Epithelial cell of proximal tubule (primary cell): ENCODE measurements at regions not wholly inside any gene's neighbourhood (a gene's known extent, or its start where the extent isn't known, plus 50 kb on each side); places are given as distances from the start of the nearest gene placed in this dataset.

Experiments
- DNase-seq: peaks from one replicate; pipeline ENCODE4 v3.0.0-alpha.2; 2011; ENCODE audit warnings: low read depth
- H3K4me3 ChIP-seq: 2 replicates; pipeline ENCODE4 v1.5.1; 2011; ENCODE audit warnings: low read depth, mild to moderate bottlenecking, low read length
- TF ChIP-seq, protein P1 (sequence below): conservative IDR thresholded peaks from 2 replicates; pipeline ENCODE4 v1.5.1; 2012; ENCODE audit warnings: low read depth, mild to moderate bottlenecking, low read length

DNA sequence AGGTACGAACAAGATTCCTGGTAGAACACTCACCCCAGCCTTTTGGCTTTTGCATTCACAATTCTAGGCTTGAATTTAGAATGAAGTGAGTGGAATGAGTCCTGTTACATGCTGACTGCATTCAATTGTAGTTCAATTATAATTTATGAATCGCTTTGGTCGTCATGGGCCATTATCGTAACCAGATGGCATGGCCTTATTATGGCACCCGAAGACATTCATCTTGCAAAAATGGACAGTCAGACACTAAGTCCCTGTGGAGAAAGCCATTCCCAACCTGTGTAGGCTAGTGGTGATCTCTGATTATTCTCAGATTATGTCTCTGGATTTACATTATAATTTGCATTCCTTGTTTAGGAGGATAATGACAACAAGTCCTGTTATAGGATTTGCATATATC, 292.4 kb upstream of the NPSR1 start:
- DNase-seq: no peak
- TF ChIP-seq, protein P1, sequence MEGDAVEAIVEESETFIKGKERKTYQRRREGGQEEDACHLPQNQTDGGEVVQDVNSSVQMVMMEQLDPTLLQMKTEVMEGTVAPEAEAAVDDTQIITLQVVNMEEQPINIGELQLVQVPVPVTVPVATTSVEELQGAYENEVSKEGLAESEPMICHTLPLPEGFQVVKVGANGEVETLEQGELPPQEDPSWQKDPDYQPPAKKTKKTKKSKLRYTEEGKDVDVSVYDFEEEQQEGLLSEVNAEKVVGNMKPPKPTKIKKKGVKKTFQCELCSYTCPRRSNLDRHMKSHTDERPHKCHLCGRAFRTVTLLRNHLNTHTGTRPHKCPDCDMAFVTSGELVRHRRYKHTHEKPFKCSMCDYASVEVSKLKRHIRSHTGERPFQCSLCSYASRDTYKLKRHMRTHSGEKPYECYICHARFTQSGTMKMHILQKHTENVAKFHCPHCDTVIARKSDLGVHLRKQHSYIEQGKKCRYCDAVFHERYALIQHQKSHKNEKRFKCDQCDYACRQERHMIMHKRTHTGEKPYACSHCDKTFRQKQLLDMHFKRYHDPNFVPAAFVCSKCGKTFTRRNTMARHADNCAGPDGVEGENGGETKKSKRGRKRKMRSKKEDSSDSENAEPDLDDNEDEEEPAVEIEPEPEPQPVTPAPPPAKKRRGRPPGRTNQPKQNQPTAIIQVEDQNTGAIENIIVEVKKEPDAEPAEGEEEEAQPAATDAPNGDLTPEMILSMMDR: no peak
- H3K4me3 ChIP-seq: no peak overlapping the region

DNA sequence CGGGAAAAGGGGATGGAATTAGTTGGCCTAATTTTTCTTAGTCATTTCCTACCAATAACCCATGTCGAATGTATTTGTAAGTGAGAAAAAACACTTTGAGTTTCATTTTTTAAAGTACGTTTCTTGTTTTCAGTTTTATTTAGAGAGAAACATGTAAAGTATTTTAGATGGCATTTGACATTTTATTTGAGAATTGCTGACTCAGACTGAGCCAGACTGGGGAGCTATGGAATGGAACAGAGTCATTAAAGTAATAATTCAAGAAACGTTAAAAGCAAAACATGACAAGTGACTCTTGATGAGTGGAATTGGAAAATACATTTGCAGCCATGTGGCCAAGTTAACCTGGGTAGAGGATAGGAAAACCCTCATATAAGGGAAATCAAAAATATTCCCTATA, 286.1 kb upstream of the NPSR1 start:
- H3K4me3 ChIP-seq: no peak overlapping the region
- TF ChIP-seq, protein P1: no peak
- no peak for DNase-seq

DNA sequence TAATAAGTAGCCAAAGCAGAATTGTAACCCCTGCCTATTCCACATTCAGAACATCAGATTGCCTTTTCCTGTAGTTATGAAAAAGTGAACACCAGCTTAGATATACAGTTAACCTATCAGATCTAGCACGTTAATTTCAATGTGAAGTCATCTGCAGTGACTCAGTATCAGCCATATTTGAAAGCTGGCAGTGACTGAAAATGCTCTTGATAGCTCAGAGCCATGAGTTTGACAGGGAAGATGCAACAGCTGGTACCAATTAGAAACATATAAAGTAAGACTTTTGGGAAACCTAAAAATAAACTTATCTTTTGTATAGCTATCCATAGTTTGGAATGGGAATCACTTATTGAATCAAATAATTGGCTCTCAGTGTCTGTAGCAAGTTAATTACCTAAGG, 284.1 kb upstream of the NPSR1 start:
- DNase-seq: no peak
- H3K4me3 ChIP-seq: no peak overlapping the region
- TF ChIP-seq, protein P1: no peak

DNA sequence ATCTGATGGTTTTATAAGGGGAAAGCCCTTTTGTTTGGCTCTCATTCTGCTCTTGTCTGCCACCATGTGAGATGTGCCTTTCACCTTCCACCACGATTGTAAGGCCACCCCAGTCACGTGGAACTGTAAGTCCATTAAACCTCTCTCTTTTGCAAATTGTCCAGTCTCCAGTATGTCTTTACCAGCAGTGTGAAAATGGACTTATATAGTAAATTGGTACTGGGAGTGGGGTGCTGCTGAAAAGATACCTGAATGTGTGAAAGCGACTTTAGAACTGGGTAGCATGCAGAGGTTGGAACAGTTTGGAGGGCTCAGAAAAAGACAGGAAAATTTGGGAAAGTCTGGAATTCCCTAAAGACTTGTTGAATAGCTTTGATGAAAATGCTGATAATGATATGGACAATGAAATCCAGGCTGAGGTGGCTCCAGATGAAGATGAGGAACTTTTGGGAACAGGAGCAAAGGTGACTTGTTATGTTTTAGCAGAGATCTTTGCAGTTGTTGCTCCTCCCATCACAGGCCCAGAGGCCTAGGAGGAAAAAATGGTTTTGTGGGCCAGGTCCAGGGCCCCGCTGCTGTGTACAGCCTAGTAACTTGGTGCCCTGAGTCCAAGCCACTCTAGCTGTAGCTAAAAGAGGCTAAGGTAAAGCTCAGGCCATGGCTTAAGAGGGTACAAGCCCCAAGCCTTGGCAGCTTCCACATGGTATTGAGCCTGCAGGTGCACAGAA, 275.7 kb upstream of the NPSR1 start:
- DNase-seq: no peak
- no peak overlapping the region for H3K4me3 ChIP-seq
- TF ChIP-seq, protein P1: no peak

DNA sequence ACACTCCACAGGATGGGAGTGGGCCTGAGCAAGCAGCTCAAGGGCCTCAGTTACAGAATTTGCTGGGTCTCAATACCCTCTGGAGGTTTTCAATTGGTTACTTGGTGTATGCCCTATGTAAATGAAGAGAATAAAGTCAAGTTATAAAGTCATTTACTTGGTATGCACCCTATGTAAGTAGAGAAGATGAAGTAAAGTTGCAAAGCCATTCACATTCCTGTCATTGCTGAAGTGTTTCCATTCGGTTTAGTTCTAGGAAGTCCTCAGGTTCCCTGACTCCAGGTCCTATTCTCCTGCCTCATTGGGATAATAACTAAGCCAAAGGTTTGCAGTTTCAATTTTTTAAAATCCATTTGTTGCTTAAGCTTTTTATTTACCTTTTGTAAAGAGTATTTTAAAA, 272.6 kb upstream of the NPSR1 start:
- H3K4me3 ChIP-seq: no peak overlapping the region
- TF ChIP-seq, protein P1: no peak
- DNase-seq: peak; percentile 22

DNA sequence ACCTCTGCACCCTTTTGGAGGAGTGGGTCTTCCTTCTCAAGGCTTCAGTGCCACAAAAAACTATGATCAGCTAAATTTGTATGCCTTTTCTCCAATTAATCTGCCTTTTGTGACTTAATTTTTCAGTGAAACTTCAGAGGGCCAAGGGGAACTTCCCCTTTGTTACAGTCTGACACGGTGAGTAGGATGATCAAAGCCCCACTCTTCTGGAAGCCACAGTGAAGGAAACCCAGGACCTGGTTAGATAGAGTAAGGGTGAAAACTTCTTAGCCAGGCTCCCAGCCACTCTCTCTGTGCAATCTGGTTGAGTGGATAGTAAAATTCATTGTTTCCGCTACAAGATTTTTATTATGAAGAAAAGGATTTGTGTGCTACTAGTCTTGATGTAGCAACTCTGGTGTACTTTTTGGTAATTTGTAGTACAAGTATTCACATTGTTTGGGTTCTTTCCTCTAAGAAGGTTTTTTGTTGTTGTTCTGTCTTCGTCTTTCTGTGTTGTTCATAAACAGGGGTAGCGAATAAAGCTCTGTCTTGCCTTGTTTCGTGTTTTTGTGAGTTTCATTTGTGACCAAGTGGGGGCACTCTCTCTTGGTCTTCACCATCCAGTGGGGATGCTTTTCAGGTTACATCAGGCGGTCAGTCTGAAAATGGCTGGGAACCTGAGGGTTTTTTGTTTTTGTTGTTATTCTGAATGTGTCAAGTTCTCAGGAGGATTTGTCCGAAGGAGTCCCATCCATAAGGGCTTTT, 268.5 kb upstream of the NPSR1 start:
- no peak for DNase-seq
- TF ChIP-seq, protein P1: no peak

More for the DNA sequence above, 268.5 kb upstream of the NPSR1 start:
- no peak overlapping the region for H3K4me3 ChIP-seq
